ENCODE measurements at regions not wholly inside any gene's neighbourhood (a gene's known extent, or its start where the extent isn't known, plus 50 kb on each side); places are given as distances from the start of the nearest gene placed in this dataset.

DNA sequence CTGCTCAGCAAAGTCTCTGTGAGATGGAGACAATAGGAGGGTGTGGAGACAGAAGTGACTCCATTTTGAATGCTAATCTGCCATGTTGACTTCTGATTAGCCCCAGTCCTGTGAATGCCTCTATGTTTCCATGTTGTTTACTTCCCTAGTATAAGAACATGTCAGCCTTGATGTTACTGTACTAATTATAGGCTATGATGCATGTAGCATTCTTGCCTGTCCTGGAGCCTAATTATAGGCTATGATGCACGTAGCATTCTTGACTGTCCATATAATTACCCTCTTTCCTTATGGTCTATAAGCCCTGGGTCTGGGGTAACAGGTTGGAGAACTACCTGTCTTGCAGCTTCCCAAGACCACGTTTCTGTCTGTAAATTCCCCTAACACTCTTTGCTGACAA, 353.3 kb upstream of the CLINT1 start:
- TF ChIP-seq EZH2phosphoT487 (IDR thresholded peaks at IDR 0.05; ENCODE audit: low read depth, severe bottlenecking, unreplicated experiment) (no peak), EZH2 (IDR thresholded peaks at IDR 0.05; ENCODE audit: borderline replicate concordance) (no peak)
- TF ChIP-seq, protein P1, sequence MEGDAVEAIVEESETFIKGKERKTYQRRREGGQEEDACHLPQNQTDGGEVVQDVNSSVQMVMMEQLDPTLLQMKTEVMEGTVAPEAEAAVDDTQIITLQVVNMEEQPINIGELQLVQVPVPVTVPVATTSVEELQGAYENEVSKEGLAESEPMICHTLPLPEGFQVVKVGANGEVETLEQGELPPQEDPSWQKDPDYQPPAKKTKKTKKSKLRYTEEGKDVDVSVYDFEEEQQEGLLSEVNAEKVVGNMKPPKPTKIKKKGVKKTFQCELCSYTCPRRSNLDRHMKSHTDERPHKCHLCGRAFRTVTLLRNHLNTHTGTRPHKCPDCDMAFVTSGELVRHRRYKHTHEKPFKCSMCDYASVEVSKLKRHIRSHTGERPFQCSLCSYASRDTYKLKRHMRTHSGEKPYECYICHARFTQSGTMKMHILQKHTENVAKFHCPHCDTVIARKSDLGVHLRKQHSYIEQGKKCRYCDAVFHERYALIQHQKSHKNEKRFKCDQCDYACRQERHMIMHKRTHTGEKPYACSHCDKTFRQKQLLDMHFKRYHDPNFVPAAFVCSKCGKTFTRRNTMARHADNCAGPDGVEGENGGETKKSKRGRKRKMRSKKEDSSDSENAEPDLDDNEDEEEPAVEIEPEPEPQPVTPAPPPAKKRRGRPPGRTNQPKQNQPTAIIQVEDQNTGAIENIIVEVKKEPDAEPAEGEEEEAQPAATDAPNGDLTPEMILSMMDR (IDR thresholded peaks at IDR 0.05; ENCODE audit: poor library complexity), result no peak
